CD14-positive monocyte (primary cell): ENCODE measurements at regions not wholly inside any gene's neighbourhood (a gene's known extent, or its start where the extent isn't known, plus 50 kb on each side); places are given as distances from the start of the nearest gene placed in this dataset.

Experiments
- DNase-seq, 3 donors: peaks; one replicate each; pipeline ENCODE4 v3.0.0-alpha.2; 2011 to 2022
- H2AFZ ChIP-seq: 2 replicates; pipeline ENCODE4 v1.6.0; 2012; ENCODE audit warnings: mild to moderate bottlenecking, low read depth, low read length, inconsistent platforms; ENCODE audit not compliant: insufficient read depth, poor library complexity, severe bottlenecking
- H3K27ac ChIP-seq, 2 donors: 1 replicate in 1 of 2; 2 replicates in 1 of 2; pipeline ENCODE4 v1.5.1; 2012 to 2013; ENCODE audit warnings: low read length in 2 of 2, control low read depth in 1 of 2, inconsistent platforms in 1 of 2, low read depth in 1 of 2, mild to moderate bottlenecking in 1 of 2
- H3K27me3 ChIP-seq, 2 donors: one replicate each; pipeline versions ENCODE4 v1.6.0 to v1.6.1; 2011 to 2013; ENCODE audit warnings: low read length in 2 of 2; ENCODE audit not compliant: control insufficient read depth in 2 of 2, insufficient read depth in 2 of 2
- H3K36me3 ChIP-seq, 2 donors: replicated peaks in 1 of 2; 1 replicate in 1 of 2; 2 replicates in 1 of 2; pipeline versions ENCODE4 v1.5.1 to v1.6.1; 2012 to 2013; ENCODE audit warnings: low read length in 2 of 2, control low read depth in 1 of 2, inconsistent platforms in 1 of 2, mild to moderate bottlenecking in 1 of 2; ENCODE audit not compliant: insufficient read depth in 2 of 2, control insufficient read depth in 1 of 2
- H3K4me1 ChIP-seq, 2 donors: 1 replicate in 1 of 2; 2 replicates in 1 of 2; pipeline versions ENCODE4 v1.5.1 to v1.6.1; 2012 to 2013; ENCODE audit warnings: low read length in 2 of 2, control low read depth in 1 of 2, inconsistent platforms in 1 of 2, mild to moderate bottlenecking in 1 of 2, moderate library complexity in 1 of 2; ENCODE audit not compliant: insufficient read depth in 2 of 2, control insufficient read depth in 1 of 2
- H3K4me2 ChIP-seq: replicated peaks from 2 replicates; pipeline ENCODE3; 2012; ENCODE audit warnings: low read length, moderate library complexity, mild to moderate bottlenecking; ENCODE audit not compliant: poor library complexity, severe bottlenecking; ENCODE audit errors: extremely low read depth
- H3K4me3 ChIP-seq, 3 experiments: fragments of 200-600 bp in 1 of 3; sonication (generic) in 1 of 3; replicated peaks in 1 of 3; 1 replicate in 2 of 3; 2 replicates in 1 of 3; pipeline ENCODE4 v1.5.1; 2011 to 2013; ENCODE audit warnings: low read length in 3 of 3, mild to moderate bottlenecking in 3 of 3, control low read depth in 2 of 3, low read depth in 2 of 3, inconsistent platforms in 1 of 3, moderate library complexity in 1 of 3
- H3K79me2 ChIP-seq: 2 replicates; pipeline ENCODE4 v1.6.0; 2012; ENCODE audit warnings: mild to moderate bottlenecking, control low read depth, inconsistent platforms, low read length, moderate library complexity; ENCODE audit not compliant: insufficient read depth
- H3K9ac ChIP-seq: 2 replicates; pipeline ENCODE4 v1.6.0; 2017; ENCODE audit warnings: low read length, mild to moderate bottlenecking; ENCODE audit not compliant: insufficient read depth, poor library complexity, severe bottlenecking
- H3K9me3 ChIP-seq, 2 donors: replicated peaks in 1 of 2; 1 replicate in 1 of 2; 2 replicates in 1 of 2; pipeline versions ENCODE4 v1.5.1 to v1.6.1; 2012 to 2013; ENCODE audit warnings: low read length in 2 of 2, control low read depth in 1 of 2; ENCODE audit not compliant: control insufficient read depth in 1 of 2, insufficient read depth in 1 of 2
- H4K20me1 ChIP-seq: 2 replicates; pipeline ENCODE4 v1.6.0; 2012; ENCODE audit warnings: mild to moderate bottlenecking, low read length, control low read depth, moderate library complexity; ENCODE audit not compliant: insufficient read depth
- H3K27ac Mint-ChIP-seq, 7 donors: one replicate each; pipeline ENCODE4 v1.8.0; 2020; ENCODE audit warnings: mild to moderate bottlenecking in 7 of 7, mixed read lengths in 7 of 7, moderate library complexity in 6 of 7, inconsistent platforms in 2 of 7
- H3K27me3 Mint-ChIP-seq, 3 donors: one replicate each; pipeline ENCODE4 v1.8.0; 2021 to 2022; ENCODE audit warnings: low read depth in 3 of 3, mild to moderate bottlenecking in 3 of 3, mixed read lengths in 3 of 3, moderate library complexity in 3 of 3, inconsistent platforms in 1 of 3
- H3K36me3 Mint-ChIP-seq, 2 donors: one replicate each; pipeline ENCODE4 v1.8.0; 2020; ENCODE audit warnings: mixed read lengths in 2 of 2, inconsistent platforms in 1 of 2, mild to moderate bottlenecking in 1 of 2
- H3K4me1 Mint-ChIP-seq: one replicate; pipeline ENCODE4 v1.8.0; 2020; ENCODE audit warnings: mild to moderate bottlenecking, mixed read lengths
- H3K4me3 Mint-ChIP-seq, 2 donors: one replicate each; pipeline ENCODE4 v1.8.0; 2020; ENCODE audit warnings: mild to moderate bottlenecking in 2 of 2, mixed read lengths in 2 of 2, moderate library complexity in 1 of 2
- H3K9me3 Mint-ChIP-seq, 7 donors: one replicate each; pipeline ENCODE4 v1.8.0; 2020 to 2022; ENCODE audit warnings: mixed read lengths in 7 of 7, mild to moderate bottlenecking in 6 of 7, moderate library complexity in 6 of 7, inconsistent platforms in 2 of 7
- WGBS: methylation state at CpG from one replicate; pipeline ENCODE4 v1.1.5; 2013; ENCODE audit warnings: missing lambda C conversion rate; ENCODE audit not compliant: insufficient coverage; 5-methylcytosine and 5-hydroxymethylcytosine counted together
- intact Hi-C, 2 donors: fragments of 100-400 bp; cut with micrococcal nuclease; formaldehyde crosslinking; loops; one replicate each; pipeline versions ENCODE4 v1.15.0 to v1.15.1; 2023
- TF ChIP-seq, protein P1 (sequence below): fragments of 200-600 bp; IDR thresholded peaks from one replicate; pipeline ENCODE4 v1.8.0; 2022; ENCODE audit warnings: antibody characterized with exemption, mild to moderate bottlenecking

DNA sequence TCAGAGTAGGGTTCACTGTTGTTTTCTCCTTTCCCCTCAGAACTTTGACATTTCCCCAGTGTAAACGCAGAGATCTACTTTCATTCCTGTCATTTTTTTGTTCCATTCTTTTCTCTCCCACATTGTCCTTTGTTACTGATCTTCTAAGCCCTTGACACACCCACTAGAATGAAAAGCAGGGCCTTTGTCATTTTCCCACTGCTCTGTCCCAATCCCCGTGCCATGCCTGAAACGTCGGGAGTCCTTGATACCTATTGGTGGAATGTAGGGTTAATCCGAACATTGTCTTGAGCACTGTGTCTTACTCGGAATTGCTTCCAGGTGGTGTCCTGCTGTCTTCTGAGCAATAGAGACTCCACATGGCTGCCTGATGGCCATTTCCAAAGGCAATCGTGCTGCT lies 887.1 kb upstream of the FRG1 start:
- no peaks in the 10 kb centered on the region for H3K27me3 Mint-ChIP-seq

DNA sequence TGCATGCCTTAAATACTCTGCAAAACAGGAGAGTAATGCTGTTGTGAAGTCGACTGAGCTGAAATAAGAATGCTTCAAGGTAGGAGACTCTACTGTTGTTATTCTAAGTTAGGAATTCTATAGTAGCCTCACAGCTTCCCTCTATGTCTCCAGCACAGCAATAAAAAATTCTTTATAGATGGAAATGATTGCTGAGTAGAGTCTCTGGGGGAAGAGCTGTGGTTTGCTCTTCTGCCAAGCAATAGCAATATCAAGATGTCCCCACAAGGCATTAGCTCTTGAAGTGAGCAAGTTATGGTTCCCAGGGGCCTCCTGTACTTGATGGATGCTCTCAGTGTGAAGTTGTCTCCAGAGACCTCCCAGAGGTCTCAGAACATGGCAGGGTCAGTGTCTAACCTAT lies 880.6 kb upstream of the FRG1 start:
- H3K27ac Mint-ChIP-seq: no peak overlapping the region

More for the DNA sequence above, 887.1 kb upstream of the FRG1 start:
- Histone ChIP-seq H3K4me2 (no peak overlapping the region), H3K79me2 (no peaks in the 10 kb centered on the region), H3K9ac (no peak overlapping the region), H3K9me3 (peaks cover 7 to 8% of the 10 kb centered on the region in 2 donors), H4K20me1 (no peaks in the 10 kb centered on the region), H3K36me3 (no peaks in the 10 kb centered on the region), H3K4me1 (no peaks in the 10 kb centered on the region), H3K27me3 (no peaks in the 10 kb centered on the region), H3K27ac (no peak overlapping the region), H3K4me3 (no peak overlapping the region), H2AFZ (no peak overlapping the region)
- H3K36me3 Mint-ChIP-seq: no peaks in the 10 kb centered on the region
- intact Hi-C loops: no loop called here
- no peak overlapping the region for H3K4me3 Mint-ChIP-seq
- no peaks in the 10 kb centered on the region for H3K4me1 Mint-ChIP-seq
- DNase-seq: no peak
- H3K27ac Mint-ChIP-seq: no peak overlapping the region
- TF ChIP-seq, protein P1, sequence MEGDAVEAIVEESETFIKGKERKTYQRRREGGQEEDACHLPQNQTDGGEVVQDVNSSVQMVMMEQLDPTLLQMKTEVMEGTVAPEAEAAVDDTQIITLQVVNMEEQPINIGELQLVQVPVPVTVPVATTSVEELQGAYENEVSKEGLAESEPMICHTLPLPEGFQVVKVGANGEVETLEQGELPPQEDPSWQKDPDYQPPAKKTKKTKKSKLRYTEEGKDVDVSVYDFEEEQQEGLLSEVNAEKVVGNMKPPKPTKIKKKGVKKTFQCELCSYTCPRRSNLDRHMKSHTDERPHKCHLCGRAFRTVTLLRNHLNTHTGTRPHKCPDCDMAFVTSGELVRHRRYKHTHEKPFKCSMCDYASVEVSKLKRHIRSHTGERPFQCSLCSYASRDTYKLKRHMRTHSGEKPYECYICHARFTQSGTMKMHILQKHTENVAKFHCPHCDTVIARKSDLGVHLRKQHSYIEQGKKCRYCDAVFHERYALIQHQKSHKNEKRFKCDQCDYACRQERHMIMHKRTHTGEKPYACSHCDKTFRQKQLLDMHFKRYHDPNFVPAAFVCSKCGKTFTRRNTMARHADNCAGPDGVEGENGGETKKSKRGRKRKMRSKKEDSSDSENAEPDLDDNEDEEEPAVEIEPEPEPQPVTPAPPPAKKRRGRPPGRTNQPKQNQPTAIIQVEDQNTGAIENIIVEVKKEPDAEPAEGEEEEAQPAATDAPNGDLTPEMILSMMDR: no peak
- WGBS: 81% methylated on average over 2 of the region's 7 CpGs
- peaks cover 2 to 5% (median 2%) of the 10 kb centered on the region in 7 donors for H3K9me3 Mint-ChIP-seq

More for the DNA sequence above, 880.6 kb upstream of the FRG1 start:
- intact Hi-C loops: no loop called here
- Histone ChIP-seq H3K9ac (no peak overlapping the region), H3K27ac (no peak overlapping the region), H4K20me1 (no peaks in the 10 kb centered on the region), H3K4me3 (no peak overlapping the region), H3K79me2 (no peaks in the 10 kb centered on the region), H3K9me3 (peaks cover 16 to 17% of the 10 kb centered on the region in 2 donors), H3K4me2 (no peak overlapping the region), H3K27me3 (no peaks in the 10 kb centered on the region), H3K36me3 (no peaks in the 10 kb centered on the region), H2AFZ (no peak overlapping the region), H3K4me1 (no peaks in the 10 kb centered on the region)
- DNase-seq: no peak
- Mint-ChIP-seq H3K4me3 (no peak overlapping the region), H3K9me3 (peaks cover 3 to 16% (median 7%) of the 10 kb centered on the region in 7 donors), H3K36me3 (no peaks in the 10 kb centered on the region), H3K27me3 (no peaks in the 10 kb centered on the region), H3K4me1 (no peaks in the 10 kb centered on the region)
- TF ChIP-seq, protein P1: no peak
- no CpG with 5 or more reads among the region's 1 CpG for WGBS
